IMR-90 (cell line): ENCODE measurements at regions not wholly inside any gene's neighbourhood (a gene's known extent, or its start where the extent isn't known, plus 50 kb on each side); places are given as distances from the start of the nearest gene placed in this dataset.

Experiments
- ATAC-seq: fragments of 200-7000 bp; cut with Tn5 transposase; 2 replicates; pipeline ENCODE4 v1.9.1; 2020; ENCODE audit warnings: low read depth, mild to moderate bottlenecking, moderate library complexity
- BruUV-seq: library from RNA; stranded (reverse); fragments of 400-500 nt; replicated peaks from 2 replicates; lab custom pipeline; 2021; lab: Mats Ljungman, UMichigan
- CTCF ChIA-PET: fragments of 300-600 bp; formaldehyde crosslinking; extraction: SDS; loops from one replicate; lab custom pipeline; 2021; ENCODE audit warnings: antibody characterized with exemption; lab: Yijun Ruan, JAX
- POLR2A ChIA-PET: fragments of 300-600 bp; sonication (Branson Sonifier 250); formaldehyde crosslinking; loops from one replicate; lab custom pipeline; 2022; ENCODE audit warnings: antibody characterized with exemption; ENCODE audit not compliant: unreplicated experiment; lab: Charles Lee
- DNase-seq: peaks from one replicate; pipeline ENCODE4 v3.0.0; 2013
- H2AFZ ChIP-seq: replicated peaks from 2 replicates; pipeline ENCODE3; 2013; ENCODE audit warnings: low read length, mild to moderate bottlenecking; ENCODE audit not compliant: poor library complexity
- H2AK5ac ChIP-seq: 2 replicates; pipeline ENCODE4 v1.6.1; 2013; ENCODE audit warnings: low read depth, low read length, inconsistent platforms
- H2AK9ac ChIP-seq: replicated peaks from 2 replicates; pipeline ENCODE3; 2013; ENCODE audit warnings: mild to moderate bottlenecking, low read depth, low read length, moderate library complexity; ENCODE audit not compliant: poor library complexity
- H2BK120ac ChIP-seq: 2 replicates; pipeline ENCODE4 v1.6.1; 2013; ENCODE audit warnings: low read depth, low read length, inconsistent platforms
- H2BK15ac ChIP-seq: 3 replicates; pipeline ENCODE4 v1.6.1; 2013; ENCODE audit warnings: low read depth, low read length, inconsistent platforms
- H2BK20ac ChIP-seq: 2 replicates; pipeline ENCODE4 v1.6.1; 2013; ENCODE audit warnings: low read depth, mild to moderate bottlenecking, inconsistent platforms, low read length, moderate library complexity
- H2BK5ac ChIP-seq: 2 replicates; pipeline ENCODE4 v1.6.1; 2013; ENCODE audit warnings: mild to moderate bottlenecking, low read depth, low read length, inconsistent platforms; ENCODE audit not compliant: poor library complexity, severe bottlenecking
- H3K14ac ChIP-seq: replicated peaks from 2 replicates; pipeline ENCODE4 v1.6.1; 2013; ENCODE audit warnings: low read depth, low read length, inconsistent platforms
- H3K18ac ChIP-seq: 2 replicates; pipeline ENCODE4 v1.6.1; 2013; ENCODE audit warnings: low read depth, low read length, control low read depth
- H3K23ac ChIP-seq: 2 replicates; pipeline ENCODE4 v1.6.1; 2013; ENCODE audit warnings: low read depth, low read length, inconsistent platforms
- H3K27ac ChIP-seq: 2 replicates; pipeline ENCODE4 v1.5.1; 2013; ENCODE audit warnings: mild to moderate bottlenecking, control low read depth, low read length; ENCODE audit not compliant: insufficient read depth
- H3K27me3 ChIP-seq: 2 replicates; pipeline ENCODE4 v1.6.1; 2013; ENCODE audit warnings: low read length; ENCODE audit not compliant: control insufficient read depth, insufficient read depth
- H3K36me3 ChIP-seq: 2 replicates; pipeline ENCODE4 v1.6.1; 2013; ENCODE audit warnings: low read length, mixed read lengths; ENCODE audit not compliant: control insufficient read depth, insufficient read depth
- H3K4ac ChIP-seq: 2 replicates; pipeline ENCODE4 v1.6.1; 2013; ENCODE audit warnings: low read depth, low read length, inconsistent platforms
- H3K4me1 ChIP-seq: 2 replicates; pipeline ENCODE4 v1.6.1; 2013; ENCODE audit warnings: low read length, mixed read lengths; ENCODE audit not compliant: control insufficient read depth, insufficient read depth
- H3K4me2 ChIP-seq: 2 replicates; pipeline ENCODE4 v1.6.1; 2013; ENCODE audit warnings: low read depth, mild to moderate bottlenecking, control low read depth, low read length, moderate library complexity
- H3K4me3 ChIP-seq: 2 replicates; pipeline ENCODE4 v1.5.1; 2013; ENCODE audit warnings: low read depth, mild to moderate bottlenecking, control low read depth, low read length, moderate library complexity; ENCODE audit not compliant: insufficient read depth
- H3K56ac ChIP-seq: 2 replicates; pipeline ENCODE4 v1.6.1; 2013; ENCODE audit warnings: low read length, inconsistent platforms; ENCODE audit not compliant: insufficient read depth; ENCODE audit errors: extremely low read depth
- H3K79me1 ChIP-seq, 2 experiments: 2 replicates each; pipeline ENCODE4 v1.6.1; 2013; ENCODE audit warnings: low read length in 2 of 2, inconsistent platforms in 1 of 2, low read depth in 1 of 2
- H3K9ac ChIP-seq: 2 replicates; pipeline ENCODE4 v1.6.1; 2013; ENCODE audit warnings: low read depth, low read length, control low read depth
- H3K9me1 ChIP-seq: 2 replicates; pipeline ENCODE4 v1.6.1; 2013; ENCODE audit warnings: low read length, inconsistent platforms; ENCODE audit not compliant: insufficient read depth
- H3K9me3 ChIP-seq: 2 replicates; pipeline ENCODE4 v1.6.1; 2013; ENCODE audit warnings: low read length; ENCODE audit not compliant: control insufficient read depth, insufficient read depth
- H4K20me1 ChIP-seq: 2 replicates; pipeline ENCODE4 v1.6.1; 2013; ENCODE audit warnings: low read length, inconsistent platforms; ENCODE audit not compliant: insufficient read depth
- H4K5ac ChIP-seq: 2 replicates; pipeline ENCODE4 v1.6.1; 2013; ENCODE audit warnings: mild to moderate bottlenecking, low read depth, low read length, control low read depth
- H4K8ac ChIP-seq, 2 experiments: 2 replicates each; pipeline ENCODE4 v1.6.1; 2013; ENCODE audit warnings: low read depth in 2 of 2, low read length in 2 of 2, control low read depth in 1 of 2, inconsistent platforms in 1 of 2
- H4K91ac ChIP-seq: 2 replicates; pipeline ENCODE4 v1.6.1; 2013; ENCODE audit warnings: low read depth, low read length, inconsistent platforms; ENCODE audit not compliant: insufficient read depth
- BHLHE40 ChIP-seq: fragments of 150-350 bp; IDR thresholded peaks from 2 replicates; pipeline ENCODE4 v1.6.1; 2016; ENCODE audit warnings: mild to moderate bottlenecking, low read depth, low read length
- FOS ChIP-seq: fragments of 150-350 bp; IDR thresholded peaks from 2 replicates; pipeline ENCODE4 v1.6.1; 2016; ENCODE audit warnings: low read depth, low read length
- MAFK ChIP-seq: IDR thresholded peaks from 2 replicates; pipeline ENCODE4 v1.6.1; 2012; ENCODE audit warnings: low read depth, low read length, improper control_type of control experiment
- MXI1 ChIP-seq: IDR thresholded peaks from 2 replicates; pipeline ENCODE4 v1.6.1; 2012; ENCODE audit warnings: low read depth, mild to moderate bottlenecking, low read length, moderate library complexity, borderline replicate concordance
- RCOR1 ChIP-seq: IDR thresholded peaks from 2 replicates; pipeline ENCODE4 v1.6.1; 2012; ENCODE audit warnings: mild to moderate bottlenecking, low read length, improper control_type of control experiment; ENCODE audit not compliant: insufficient replicate concordance
- SMC3 ChIP-seq: fragments of 150-350 bp; IDR thresholded peaks from 2 replicates; pipeline ENCODE4 v1.6.1; 2016; ENCODE audit warnings: low read depth, mild to moderate bottlenecking, antibody characterized with exemption, low read length, moderate library complexity
- WGBS, 2 experiments: methylation state at CpG; one replicate each; pipeline versions ENCODE4 v1.1.5 to v1.1.7; 2013; ENCODE audit warnings: missing lambda C conversion rate in 2 of 2; ENCODE audit not compliant: insufficient read length in 1 of 2; ENCODE audit errors: extremely low coverage in 2 of 2; 5-methylcytosine and 5-hydroxymethylcytosine counted together
- dilution Hi-C: fragments of 300-500 bp; cut with HindIII; formaldehyde crosslinking; loops from one replicate; pipeline ENCODE4 v1.14.3; 2018; ENCODE audit warnings: low sequenced_read_pairs; ENCODE audit not compliant: unreplicated experiment
- in situ Hi-C: fragments of 300-500 bp; cut with MboI; formaldehyde crosslinking; loops from 3 replicates; pipeline ENCODE4 v1.14.3; 2019; ENCODE audit warnings: low sequenced_read_pairs, inconsistent platforms, mixed read lengths
- intact Hi-C: fragments of 100-400 bp; cut with micrococcal nuclease; formaldehyde crosslinking; loops from 2 replicates; pipeline ENCODE4 v1.10.0; 2022
- TF ChIP-seq, protein P1 (sequence below): fragments of 150-350 bp; IDR thresholded peaks from 2 replicates; pipeline ENCODE4 v1.6.1; 2017; ENCODE audit warnings: mild to moderate bottlenecking, antibody characterized with exemption, low read length, low read depth
- TF ChIP-seq, protein P2 (sequence below): fragments of 150-350 bp; IDR thresholded peaks from 2 replicates; pipeline ENCODE4 v1.6.1; 2016; ENCODE audit warnings: low read depth, mild to moderate bottlenecking, low read length, moderate library complexity, borderline replicate concordance

DNA sequence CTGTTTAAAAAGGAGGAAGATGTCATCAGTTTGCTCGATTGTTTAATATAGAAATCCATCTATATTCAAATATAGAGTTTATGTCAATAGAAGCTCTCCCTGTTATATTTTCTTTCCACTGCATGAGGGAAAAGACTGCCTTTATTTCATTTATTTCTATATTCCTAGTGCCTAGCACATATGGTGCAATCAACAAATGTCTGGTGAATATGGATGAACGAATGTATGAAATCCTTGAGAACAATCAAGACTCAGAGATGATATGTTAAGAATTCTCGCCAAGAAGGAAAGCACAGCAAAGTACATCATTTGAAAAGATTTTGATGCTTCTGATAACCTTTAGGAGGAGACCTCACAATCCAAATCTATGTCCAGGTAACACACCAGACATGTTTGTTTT is 296.0 kb upstream of the LMO3 start:
- H2AK5ac ChIP-seq: no peak overlapping the region
- TF ChIP-seq RCOR1 (no peak), FOS (no peak), BHLHE40 (no peak), SMC3 (no peak), MXI1 (no peak), MAFK (no peak)
- TF ChIP-seq, protein P1, sequence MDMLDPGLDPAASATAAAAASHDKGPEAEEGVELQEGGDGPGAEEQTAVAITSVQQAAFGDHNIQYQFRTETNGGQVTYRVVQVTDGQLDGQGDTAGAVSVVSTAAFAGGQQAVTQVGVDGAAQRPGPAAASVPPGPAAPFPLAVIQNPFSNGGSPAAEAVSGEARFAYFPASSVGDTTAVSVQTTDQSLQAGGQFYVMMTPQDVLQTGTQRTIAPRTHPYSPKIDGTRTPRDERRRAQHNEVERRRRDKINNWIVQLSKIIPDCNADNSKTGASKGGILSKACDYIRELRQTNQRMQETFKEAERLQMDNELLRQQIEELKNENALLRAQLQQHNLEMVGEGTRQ: no peak
- TF ChIP-seq, protein P2, sequence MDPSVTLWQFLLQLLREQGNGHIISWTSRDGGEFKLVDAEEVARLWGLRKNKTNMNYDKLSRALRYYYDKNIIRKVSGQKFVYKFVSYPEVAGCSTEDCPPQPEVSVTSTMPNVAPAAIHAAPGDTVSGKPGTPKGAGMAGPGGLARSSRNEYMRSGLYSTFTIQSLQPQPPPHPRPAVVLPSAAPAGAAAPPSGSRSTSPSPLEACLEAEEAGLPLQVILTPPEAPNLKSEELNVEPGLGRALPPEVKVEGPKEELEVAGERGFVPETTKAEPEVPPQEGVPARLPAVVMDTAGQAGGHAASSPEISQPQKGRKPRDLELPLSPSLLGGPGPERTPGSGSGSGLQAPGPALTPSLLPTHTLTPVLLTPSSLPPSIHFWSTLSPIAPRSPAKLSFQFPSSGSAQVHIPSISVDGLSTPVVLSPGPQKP: no peak
- BruUV-seq: no TSS peak
- WGBS, 2 experiments: no CpG with 5 or more reads among the region's 3 CpGs
- no peak overlapping the region for H3K56ac ChIP-seq
- no peak overlapping the region for H2BK5ac ChIP-seq
- H4K91ac ChIP-seq: no peak overlapping the region
- no peak overlapping the region for H2BK15ac ChIP-seq
- no peak overlapping the region for H3K4me2 ChIP-seq
- in situ Hi-C loops: no loop called here
- ChIA-PET CTCF (no interaction called here), POLR2A (no interaction called here)
- no peaks in the 10 kb centered on the region for H4K20me1 ChIP-seq
- no peaks in the 10 kb centered on the region for H3K4me1 ChIP-seq
- no peak overlapping the region for H3K9ac ChIP-seq
- DNase-seq (no peak), ATAC-seq (no peak)
- no peak overlapping the region for H3K23ac ChIP-seq
- dilution Hi-C loops: no loop called here
- no peaks in the 10 kb centered on the region for H3K79me1 ChIP-seq
- intact Hi-C loops: no loop called here
- no peaks in the 10 kb centered on the region for H3K9me1 ChIP-seq
- H2AFZ ChIP-seq: no peak overlapping the region
- H4K5ac ChIP-seq: no peak overlapping the region
- H2BK20ac ChIP-seq: no peak overlapping the region
- no peak overlapping the region for H2AK9ac ChIP-seq
- no peak overlapping the region for H3K18ac ChIP-seq
- H3K14ac ChIP-seq: no peak overlapping the region
- H3K27me3 ChIP-seq: no peaks in the 10 kb centered on the region
- no peak overlapping the region for H2BK120ac ChIP-seq
- no peak overlapping the region for H3K4me3 ChIP-seq
- no peak overlapping the region for H3K4ac ChIP-seq
- H3K9me3 ChIP-seq: peaks cover 8% of the 10 kb centered on the region; the same call in 1 of the 2 replicates
- no peak overlapping the region for H4K8ac ChIP-seq
- no peak overlapping the region for H3K27ac ChIP-seq
- H3K36me3 ChIP-seq: no peaks in the 10 kb centered on the region
